Tibial nerve (tissue), 4 donors: ENCODE measurements at regions not wholly inside any gene's neighbourhood (a gene's known extent, or its start where the extent isn't known, plus 50 kb on each side); places are given as distances from the start of the nearest gene placed in this dataset.

ENCODE experiments used
- CTCF ChIP-seq, 5 experiments: fragments of 200-600 bp in 3 of 5; fragments of 450-650 bp in 2 of 5; sonication (generic) in 3 of 5; IDR thresholded peaks; one replicate each; pipeline ENCODE4 v1.5.1; 2016 to 2019; ENCODE audit warnings: antibody characterized with exemption in 5 of 5, mild to moderate bottlenecking in 3 of 5, moderate library complexity in 2 of 5
- EP300 ChIP-seq, 2 donors: sonication (generic); formaldehyde crosslinking; IDR thresholded peaks; one replicate each; pipeline ENCODE4 v1.6.1; 2017; ENCODE audit warnings: antibody characterized with exemption in 2 of 2, mild to moderate bottlenecking in 1 of 2

DNA sequence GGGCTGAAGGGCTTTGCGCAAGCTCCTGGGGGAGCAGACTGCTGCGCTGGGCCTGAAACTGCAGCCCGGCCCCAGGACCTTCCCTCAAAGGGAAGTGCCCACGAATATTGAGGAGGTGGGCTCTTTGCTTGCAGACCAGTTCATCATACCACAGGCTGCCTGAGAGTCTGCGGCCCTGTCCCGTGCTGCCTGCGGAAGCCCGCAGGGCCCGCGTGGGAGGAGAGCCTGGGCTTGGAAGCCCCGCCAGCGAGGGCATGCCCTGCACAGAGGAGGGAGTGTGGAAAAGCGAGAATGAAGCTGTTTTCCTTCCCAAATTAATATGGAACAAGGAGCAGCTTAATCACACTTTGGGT is 83.6 kb upstream of the MKI67 start:
- TF ChIP-seq CTCF (IDR thresholded peaks at IDR 0.05) (no peak), EP300 (IDR thresholded peaks at IDR 0.05) (no peak)
